Right lobe of liver (tissue), 4 donors: ENCODE measurements at regions not wholly inside any gene's neighbourhood (a gene's known extent, or its start where the extent isn't known, plus 50 kb on each side); places are given as distances from the start of the nearest gene placed in this dataset.

Experiments used
- POLR2A ChIP-seq: fragments of 450-650 bp; IDR thresholded peaks from one replicate; pipeline ENCODE4 v1.6.1; 2017; ENCODE audit warnings: antibody characterized with exemption, mild to moderate bottlenecking
- TF ChIP-seq, protein P1 (sequence below), 4 donors: fragments of 200-600 bp in 3 of 4; fragments of 450-650 bp in 1 of 4; IDR thresholded peaks; one replicate each; pipeline versions ENCODE4 v1.5.1 to v1.8.0; 2016 to 2022; ENCODE audit warnings: antibody characterized with exemption in 4 of 4, mild to moderate bottlenecking in 2 of 4
- donor health status: DM: no; HTN: no; CAD: no.
- donor health status: DM: no; HTN: no; CAD: no.
- donor health status: DM: no; HTN: yes; CAD: no.

DNA sequence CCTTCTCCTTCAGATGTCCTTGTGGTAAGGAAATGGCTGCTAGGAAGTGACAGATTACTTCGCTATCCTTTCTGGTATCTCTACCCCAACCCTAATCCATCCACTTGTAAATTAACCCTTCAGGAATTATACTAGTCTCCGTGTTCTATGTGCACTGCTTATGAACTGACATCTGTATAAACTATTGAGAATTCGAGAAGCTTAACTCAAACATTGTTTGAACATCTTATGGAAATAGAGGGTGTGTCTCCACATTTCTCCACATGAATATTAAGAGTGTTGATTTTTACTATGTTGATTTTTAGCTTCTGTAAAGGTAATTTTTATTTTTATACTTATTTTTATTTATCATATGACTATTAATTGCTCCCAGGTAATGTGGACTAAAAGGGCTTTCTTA lies 457.6 kb upstream of the ZNF337 start:
- TF ChIP-seq POLR2A: no peak
- TF ChIP-seq, protein P1, sequence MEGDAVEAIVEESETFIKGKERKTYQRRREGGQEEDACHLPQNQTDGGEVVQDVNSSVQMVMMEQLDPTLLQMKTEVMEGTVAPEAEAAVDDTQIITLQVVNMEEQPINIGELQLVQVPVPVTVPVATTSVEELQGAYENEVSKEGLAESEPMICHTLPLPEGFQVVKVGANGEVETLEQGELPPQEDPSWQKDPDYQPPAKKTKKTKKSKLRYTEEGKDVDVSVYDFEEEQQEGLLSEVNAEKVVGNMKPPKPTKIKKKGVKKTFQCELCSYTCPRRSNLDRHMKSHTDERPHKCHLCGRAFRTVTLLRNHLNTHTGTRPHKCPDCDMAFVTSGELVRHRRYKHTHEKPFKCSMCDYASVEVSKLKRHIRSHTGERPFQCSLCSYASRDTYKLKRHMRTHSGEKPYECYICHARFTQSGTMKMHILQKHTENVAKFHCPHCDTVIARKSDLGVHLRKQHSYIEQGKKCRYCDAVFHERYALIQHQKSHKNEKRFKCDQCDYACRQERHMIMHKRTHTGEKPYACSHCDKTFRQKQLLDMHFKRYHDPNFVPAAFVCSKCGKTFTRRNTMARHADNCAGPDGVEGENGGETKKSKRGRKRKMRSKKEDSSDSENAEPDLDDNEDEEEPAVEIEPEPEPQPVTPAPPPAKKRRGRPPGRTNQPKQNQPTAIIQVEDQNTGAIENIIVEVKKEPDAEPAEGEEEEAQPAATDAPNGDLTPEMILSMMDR (IDR thresholded peaks at IDR 0.05): no peak
